HG02759 (cell line): ENCODE measurements at regions not wholly inside any gene's neighbourhood (a gene's known extent, or its start where the extent isn't known, plus 50 kb on each side); places are given as distances from the start of the nearest gene placed in this dataset.

ENCODE experiments used
- ATAC-seq: cut with Tn5 transposase; IDR thresholded peaks from one replicate; pipeline ENCODE4 v1.9.1; 2021; ENCODE audit warnings: mild to moderate bottlenecking, moderate library complexity; ENCODE audit not compliant: unreplicated experiment

GRCh38 chr4:151917145-151917734, 156.4 kb upstream of the GATB start:
- ATAC-seq: no peak

GRCh38 chr4:151912632-151913031, 151.8 kb upstream of the GATB start:
- no peak for ATAC-seq

GRCh38 chr4:151911970-151912369, 151.2 kb upstream of the GATB start:
- ATAC-seq: no peak

GRCh38 chr4:151908734-151909497, 148.1 kb upstream of the GATB start:
- ATAC-seq: peak; percentile 53

- no peak for ATAC-seq
Observed at GRCh38 chr4:151908201-151908600, 147.4 kb upstream of the GATB start.

GRCh38 chr4:151906438-151906837, 145.6 kb upstream of the GATB start:
- ATAC-seq: no peak

- peak; percentile 88 for ATAC-seq
Observed at GRCh38 chr4:151905197-151905596, 144.4 kb upstream of the GATB start.

- ATAC-seq: no peak
Observed at GRCh38 chr4:151901631-151902030, 140.8 kb upstream of the GATB start.

- no peak for ATAC-seq
Observed at GRCh38 chr4:151896880-151897279, 136.1 kb upstream of the GATB start.

GRCh38 chr4:151895671-151896070, 134.9 kb upstream of the GATB start:
- no peak for ATAC-seq

- ATAC-seq: no peak
Observed at GRCh38 chr4:151894246-151894645, 133.4 kb upstream of the GATB start.

- peak; percentile 63 for ATAC-seq
Observed at GRCh38 chr4:151888367-151888866, 127.6 kb upstream of the GATB start.

GRCh38 chr4:151887816-151888180, 127.0 kb upstream of the GATB start:
- peak; percentile 34 for ATAC-seq

- ATAC-seq: peak; percentile 65
Observed at GRCh38 chr4:151887031-151887815, 126.4 kb upstream of the GATB start.

GRCh38 chr4:151885123-151885522, 124.3 kb upstream of the GATB start:
- ATAC-seq: no peak

GRCh38 chr4:151883747-151884146, 122.9 kb upstream of the GATB start:
- ATAC-seq: no peak

GRCh38 chr4:151882072-151882803, 121.4 kb upstream of the GATB start:
- ATAC-seq: peak; percentile 77

- no peak for ATAC-seq
Observed at GRCh38 chr4:151879705-151880445, 119.1 kb upstream of the GATB start.

GRCh38 chr4:151876381-151876988, 115.7 kb upstream of the GATB start:
- ATAC-seq: no peak

GRCh38 chr4:151874328-151874727, 113.5 kb upstream of the GATB start:
- no peak for ATAC-seq
